ENCODE measurements at regions not wholly inside any gene's neighbourhood (a gene's known extent, or its start where the extent isn't known, plus 50 kb on each side); places are given as distances from the start of the nearest gene placed in this dataset.

DNA sequence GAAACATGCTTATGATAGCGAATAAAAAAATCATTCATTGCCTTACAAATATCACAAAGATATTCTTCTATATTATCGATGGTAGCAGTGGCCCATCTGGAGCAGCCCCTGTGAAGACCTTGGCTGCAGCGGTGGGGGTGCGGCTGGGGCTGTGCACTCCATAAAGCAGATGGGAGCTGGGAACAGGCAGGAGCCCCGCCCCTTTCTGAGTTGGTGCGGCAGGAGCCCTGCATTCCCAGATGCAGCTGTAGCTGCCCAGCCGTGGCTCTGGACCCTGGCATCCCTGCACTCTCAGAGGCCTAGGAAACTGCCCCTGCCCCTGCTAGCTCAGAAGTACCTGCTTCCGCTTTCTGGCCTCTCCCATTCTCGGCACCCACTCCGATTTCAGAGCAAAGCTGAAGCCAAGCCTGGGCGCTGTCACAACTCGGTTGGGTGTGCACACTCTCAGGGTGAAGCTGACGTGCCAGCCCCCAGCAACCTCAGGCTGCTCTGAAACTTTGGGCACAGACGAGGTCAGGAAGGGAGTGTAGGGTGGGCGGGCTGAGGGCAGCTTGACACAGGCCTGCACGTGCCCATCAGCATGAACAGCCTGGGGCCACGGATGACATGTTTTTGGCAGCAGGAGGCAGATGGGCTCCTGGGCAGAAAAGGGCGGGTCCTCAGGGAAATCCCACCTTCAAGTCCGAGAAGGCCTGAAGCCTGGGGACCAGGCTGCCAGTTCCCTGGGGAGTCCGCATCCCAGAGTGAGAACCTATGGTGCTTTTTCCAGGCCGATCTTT lies 1440.8 kb upstream of the ACO1 start:
- no peak overlapping the region for H4K8ac ChIP-seq (ENCODE audit: extremely low read depth, insufficient read depth, low read length)
- 91% methylated on average over 19 of the region's 21 CpGs; no CpG with 5 or more reads in 1 of the 2 experiments for WGBS, 2 experiments (ENCODE audit: extremely low coverage in 1 of 2, insufficient coverage in 1 of 2, insufficient read length in 1 of 2, insufficient replicate concordance in 2 of 2, low coverage in 1 of 2, low lambda C conversion rate in 2 of 2, missing lambda C conversion rate in 1 of 2)
- no peak overlapping the region for H3K56ac ChIP-seq (replicated peaks; ENCODE audit: insufficient read length, low read depth, low read length)
- no peak overlapping the region for H3K23ac ChIP-seq (ENCODE audit: insufficient read length)
- H4K5ac ChIP-seq (ENCODE audit: insufficient read length, low read depth, low read length), result no peak overlapping the region
- H3K4me3 ChIP-seq (ENCODE audit: extremely low read depth in 1 of 4, insufficient read depth in 2 of 4, low read depth in 3 of 4, low read length in 4 of 4), result no peak overlapping the region
- H2BK20ac ChIP-seq (ENCODE audit: low read length), result no peak overlapping the region
- no peak overlapping the region for H4K91ac ChIP-seq (replicated peaks; ENCODE audit: insufficient read length, low read length)
- TF ChIP-seq BRCA1 (IDR thresholded peaks at IDR 0.05; ENCODE audit: low read depth, low read length), result no peak
- no peak for TF ChIP-seq TEAD4 (IDR thresholded peaks at IDR 0.05; ENCODE audit: low read depth, low read length)
- no peak for TF ChIP-seq SIN3A (conservative IDR thresholded peaks at IDR 0.05 in 1 of 2, IDR thresholded peaks at IDR 0.05 in 1 of 2; ENCODE audit: low read depth in 1 of 2, low read length in 2 of 2)
- TF ChIP-seq, protein P1, sequence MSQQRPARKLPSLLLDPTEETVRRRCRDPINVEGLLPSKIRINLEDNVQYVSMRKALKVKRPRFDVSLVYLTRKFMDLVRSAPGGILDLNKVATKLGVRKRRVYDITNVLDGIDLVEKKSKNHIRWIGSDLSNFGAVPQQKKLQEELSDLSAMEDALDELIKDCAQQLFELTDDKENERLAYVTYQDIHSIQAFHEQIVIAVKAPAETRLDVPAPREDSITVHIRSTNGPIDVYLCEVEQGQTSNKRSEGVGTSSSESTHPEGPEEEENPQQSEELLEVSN (IDR thresholded peaks at IDR 0.05), result no peak
- TF ChIP-seq POU5F1 (IDR thresholded peaks at IDR 0.05; ENCODE audit: low read depth, low read length), result no peak
- TF ChIP-seq KDM1A (IDR thresholded peaks at IDR 0.05; ENCODE audit: borderline replicate concordance, low read length), result no peak
- no peak for TF ChIP-seq JUN (IDR thresholded peaks at IDR 0.05; ENCODE audit: low read depth, low read length)
- no peak overlapping the region for H2BK5ac ChIP-seq (ENCODE audit: low read depth, low read length)
- no peak overlapping the region for H3K27ac ChIP-seq (ENCODE audit: low read depth, low read length)
- H3K4me1 ChIP-seq (replicated peaks in 1 of 4; ENCODE audit: control insufficient read depth in 3 of 4, insufficient read depth in 4 of 4, low read length in 3 of 4), result no peaks in the 10 kb centered on the region
- no peak overlapping the region for H3K18ac ChIP-seq (ENCODE audit: extremely low read depth, low read length)
- H2AFZ ChIP-seq (ENCODE audit: low read length), result no peak overlapping the region
- POLR2A ChIA-PET (ENCODE audit: partially characterized antibody), result no interaction called here
- no peak overlapping the region for H2BK15ac ChIP-seq (ENCODE audit: low read length)
- no peak overlapping the region for H2AK5ac ChIP-seq (ENCODE audit: low read depth, low read length)
- H3K9ac ChIP-seq (replicated peaks in 1 of 4; ENCODE audit: extremely low read depth in 1 of 4, low read depth in 3 of 4, low read length in 3 of 4), result no peak overlapping the region
- H3K36me3 ChIP-seq (ENCODE audit: control insufficient read depth in 2 of 4, insufficient read depth in 4 of 4, low read length in 3 of 4), result no peaks in the 10 kb centered on the region
- no peak overlapping the region for H3K14ac ChIP-seq (ENCODE audit: insufficient read length)
- no peaks in the 10 kb centered on the region for H4K20me1 ChIP-seq (replicated peaks in 1 of 2; ENCODE audit: control insufficient read depth in 1 of 2, insufficient read depth in 2 of 2, low read length in 2 of 2)
- H3K4ac ChIP-seq (replicated peaks; ENCODE audit: insufficient read length, low read depth, low read length), result no peak overlapping the region
- FAIRE-seq (no peak), DNase-seq (ENCODE audit: low read depth in 1 of 2, low spot score in 2 of 2) (no peak)
- no peak overlapping the region for H2BK120ac ChIP-seq (replicated peaks; ENCODE audit: low read depth, low read length)
- no peaks in the 10 kb centered on the region for H3K79me1 ChIP-seq (ENCODE audit: low read depth, low read length)
- CTCF ChIA-PET (ENCODE audit: partially characterized antibody), result no interaction called here
- H3K27me3 ChIP-seq (replicated peaks in 1 of 4; ENCODE audit: control insufficient read depth in 3 of 4, extremely low read depth in 1 of 4, insufficient read depth in 3 of 4, low read length in 3 of 4), result no peaks in the 10 kb centered on the region
- H2BK12ac ChIP-seq (ENCODE audit: low read depth, low read length), result no peak overlapping the region
- no peaks in the 10 kb centered on the region for H3K23me2 ChIP-seq (ENCODE audit: low read depth, low read length)
- H3K79me2 ChIP-seq (ENCODE audit: control insufficient read depth in 1 of 2, insufficient read depth in 2 of 2, low read length in 2 of 2), result no peaks in the 10 kb centered on the region
- no peak overlapping the region for H3K4me2 ChIP-seq (ENCODE audit: insufficient read depth in 1 of 2, low read depth in 2 of 2, low read length in 2 of 2)
- H3K9me3 ChIP-seq (ENCODE audit: insufficient read depth in 2 of 2, low read depth in 1 of 2, low read length in 1 of 2), result no peaks in the 10 kb centered on the region
